Keratinocyte (primary cell): ENCODE measurements at regions not wholly inside any gene's neighbourhood (a gene's known extent, or its start where the extent isn't known, plus 50 kb on each side); places are given as distances from the start of the nearest gene placed in this dataset.

ENCODE experiments used
- DNase-seq: peaks from one replicate; pipeline ENCODE4 v3.0.0-alpha.2; 2011; ENCODE audit warnings: low read depth, missing footprints, low spot score
- FAIRE-seq: peaks from 2 replicates; lab custom pipeline; 2011; peaks lifted over from hg19 to GRCh38; lab: Jason Lieb, UNC
- H2AFZ ChIP-seq: 2 replicates; pipeline ENCODE4 v1.6.0; 2012; ENCODE audit warnings: low read length, control low read depth, inconsistent platforms; ENCODE audit not compliant: control insufficient read depth
- H3K27ac ChIP-seq: 2 replicates; pipeline ENCODE4 v1.5.1; 2011; ENCODE audit warnings: low read length; ENCODE audit not compliant: control insufficient read depth, insufficient read depth
- H3K27me3 ChIP-seq: 3 replicates; pipeline ENCODE4 v1.6.0; 2011; ENCODE audit warnings: low read length; ENCODE audit not compliant: control insufficient read depth, insufficient read depth; ENCODE audit errors: extremely low read depth
- H3K36me3 ChIP-seq, 2 experiments: 2 replicates in 1 of 2; 3 replicates in 1 of 2; pipeline ENCODE4 v1.5.1; 2011; ENCODE audit warnings: low read length in 2 of 2, mild to moderate bottlenecking in 1 of 2; ENCODE audit not compliant: control insufficient read depth in 2 of 2, insufficient read depth in 2 of 2; ENCODE audit errors: extremely low read depth in 1 of 2
- H3K4me1 ChIP-seq: 3 replicates; pipeline ENCODE4 v1.5.1; 2011; ENCODE audit warnings: low read length; ENCODE audit not compliant: control insufficient read depth, insufficient read depth; ENCODE audit errors: extremely low read depth
- H3K4me2 ChIP-seq: 3 replicates; pipeline ENCODE4 v1.6.0; 2011; ENCODE audit warnings: low read depth, low read length; ENCODE audit not compliant: control insufficient read depth, insufficient read depth; ENCODE audit errors: extremely low read depth
- H3K4me3 ChIP-seq, 3 experiments: fragments of 200-600 bp in 1 of 3; sonication (generic) in 1 of 3; 2 replicates in 2 of 3; 3 replicates in 1 of 3; pipeline ENCODE4 v1.5.1; 2011 to 2016; ENCODE audit warnings: low read length in 3 of 3, mild to moderate bottlenecking in 3 of 3, control low read depth in 2 of 3, inconsistent platforms in 1 of 3, low read depth in 1 of 3, mixed read lengths in 1 of 3, mixed run types in 1 of 3, moderate library complexity in 1 of 3; ENCODE audit not compliant: control insufficient read depth in 2 of 3, insufficient read depth in 2 of 3; ENCODE audit errors: extremely low read depth in 1 of 3
- H3K79me2 ChIP-seq: 2 replicates; pipeline ENCODE4 v1.6.0; 2012; ENCODE audit warnings: low read length; ENCODE audit not compliant: control insufficient read depth, insufficient read depth
- H3K9ac ChIP-seq: 3 replicates; pipeline ENCODE4 v1.6.0; 2011; ENCODE audit warnings: low read length; ENCODE audit not compliant: control insufficient read depth, insufficient read depth; ENCODE audit errors: extremely low read depth
- H3K9me1 ChIP-seq: 3 replicates; pipeline ENCODE4 v1.6.0; 2011; ENCODE audit warnings: low read length; ENCODE audit not compliant: control insufficient read depth, insufficient read depth; ENCODE audit errors: extremely low read depth
- H3K9me3 ChIP-seq: 2 replicates; pipeline ENCODE4 v1.5.1; 2012; ENCODE audit warnings: low read depth, low read length; ENCODE audit not compliant: control insufficient read depth
- H4K20me1 ChIP-seq: 3 replicates; pipeline ENCODE4 v1.6.0; 2011; ENCODE audit warnings: low read length; ENCODE audit not compliant: control insufficient read depth, insufficient read depth; ENCODE audit errors: extremely low read depth
- CTCF ChIP-seq, 3 experiments: IDR thresholded peaks in 1 of 3; conservative IDR thresholded peaks in 1 of 3; optimal IDR thresholded peaks in 1 of 3; 2 replicates in 2 of 3; 3 replicates in 1 of 3; pipeline versions ENCODE3 to v1.5.1; 2011; ENCODE audit warnings: low read length in 3 of 3, mild to moderate bottlenecking in 3 of 3, moderate library complexity in 2 of 3, control low read depth in 1 of 3, inconsistent platforms in 1 of 3; ENCODE audit not compliant: insufficient read depth in 2 of 3; ENCODE audit errors: extremely low read depth in 1 of 3
- EZH2 ChIP-seq: IDR thresholded peaks from one replicate; pipeline ENCODE4 v1.6.1; 2012; ENCODE audit warnings: inconsistent platforms, mild to moderate bottlenecking, low read length, moderate library complexity
- dilution Hi-C: fragments of 300-500 bp; cut with MboI; formaldehyde crosslinking; loops from one replicate; pipeline ENCODE4 v1.7.0; 2020; ENCODE audit warnings: low sequenced_read_pairs; ENCODE audit not compliant: extremely low pct_ligation_motif_present

GRCh38 chr11:112334381-112334780, 73.7 kb upstream of the PLET1 start:
- dilution Hi-C loops, result no loop called here
- H2AFZ ChIP-seq, result no peak overlapping the region
- no peak overlapping the region for H3K9ac ChIP-seq
- no peaks in the 10 kb centered on the region for H3K9me1 ChIP-seq
- no peaks in the 10 kb centered on the region for H3K79me2 ChIP-seq
- no peaks in the 10 kb centered on the region for H3K36me3 ChIP-seq
- peak; percentile 78 for DNase-seq
- TF ChIP-seq CTCF (optimal IDR thresholded peaks at IDR 0.05 in 1 of 3, IDR thresholded peaks at IDR 0.05 in 1 of 3, conservative IDR thresholded peaks at IDR 0.05 in 1 of 3; ENCODE audit: extremely low read depth in 1 of 3, insufficient read depth in 2 of 3, low read length in 3 of 3) (no peak), EZH2 (no peak)
- peak; percentile 98 for FAIRE-seq
- H4K20me1 ChIP-seq, result no peaks in the 10 kb centered on the region
- H3K4me2 ChIP-seq, result peak overlapping the region; percentile 42
- H3K9me3 ChIP-seq, result no peaks in the 10 kb centered on the region
- H3K27ac ChIP-seq, result peak overlapping the region; percentile 22
- H3K4me1 ChIP-seq, result peaks cover 14% of the 10 kb centered on the region
- no peaks in the 10 kb centered on the region for H3K27me3 ChIP-seq
- no peak overlapping the region for H3K4me3 ChIP-seq

- Histone ChIP-seq H3K79me2 (no peaks in the 10 kb centered on the region), H3K4me2 (no peak overlapping the region), H3K27ac (no peak overlapping the region), H3K27me3 (no peaks in the 10 kb centered on the region), H3K36me3 (no peaks in the 10 kb centered on the region), H2AFZ (no peak overlapping the region), H3K4me1 (peaks cover 14% of the 10 kb centered on the region), H3K4me3 (no peak overlapping the region), H3K9ac (no peak overlapping the region), H3K9me1 (no peaks in the 10 kb centered on the region), H4K20me1 (no peaks in the 10 kb centered on the region), H3K9me3 (no peaks in the 10 kb centered on the region)
- dilution Hi-C loops, result no loop called here
- FAIRE-seq (no peak), DNase-seq (no peak)
- no peak for TF ChIP-seq CTCF (optimal IDR thresholded peaks at IDR 0.05 in 1 of 3, IDR thresholded peaks at IDR 0.05 in 1 of 3, conservative IDR thresholded peaks at IDR 0.05 in 1 of 3; ENCODE audit: extremely low read depth in 1 of 3, insufficient read depth in 2 of 3, low read length in 3 of 3)
- no peak for TF ChIP-seq EZH2
These were observed 75.8 kb upstream of the PLET1 start for GRCh38 chr11:112336356-112336886.
